Activated naive CD8-positive, alpha-beta T cell treated with anti-CD3 and anti-CD28 coated beads for 36 hours (primary cell): ENCODE measurements at regions not wholly inside any gene's neighbourhood (a gene's known extent, or its start where the extent isn't known, plus 50 kb on each side); places are given as distances from the start of the nearest gene placed in this dataset.

Experiments
- DNase-seq: peaks from one replicate; pipeline ENCODE4 v3.0.0; 2021
- H3K27ac Mint-ChIP-seq: one replicate; pipeline ENCODE4 v1.8.0; 2022; ENCODE audit warnings: mild to moderate bottlenecking, moderate library complexity, mixed read lengths
- H3K27me3 Mint-ChIP-seq: one replicate; pipeline ENCODE4 v1.8.0; 2022; ENCODE audit warnings: mild to moderate bottlenecking, mixed read lengths
- H3K36me3 Mint-ChIP-seq: one replicate; pipeline ENCODE4 v1.8.0; 2021; ENCODE audit warnings: mild to moderate bottlenecking, mixed read lengths
- H3K4me1 Mint-ChIP-seq: one replicate; pipeline ENCODE4 v1.8.0; 2021; ENCODE audit warnings: mixed read lengths
- H3K4me3 Mint-ChIP-seq: one replicate; pipeline ENCODE4 v1.8.0; 2022; ENCODE audit warnings: mild to moderate bottlenecking, moderate library complexity, mixed read lengths
- H3K9me3 Mint-ChIP-seq: one replicate; pipeline ENCODE4 v1.8.0; 2022; ENCODE audit warnings: mixed read lengths

DNA sequence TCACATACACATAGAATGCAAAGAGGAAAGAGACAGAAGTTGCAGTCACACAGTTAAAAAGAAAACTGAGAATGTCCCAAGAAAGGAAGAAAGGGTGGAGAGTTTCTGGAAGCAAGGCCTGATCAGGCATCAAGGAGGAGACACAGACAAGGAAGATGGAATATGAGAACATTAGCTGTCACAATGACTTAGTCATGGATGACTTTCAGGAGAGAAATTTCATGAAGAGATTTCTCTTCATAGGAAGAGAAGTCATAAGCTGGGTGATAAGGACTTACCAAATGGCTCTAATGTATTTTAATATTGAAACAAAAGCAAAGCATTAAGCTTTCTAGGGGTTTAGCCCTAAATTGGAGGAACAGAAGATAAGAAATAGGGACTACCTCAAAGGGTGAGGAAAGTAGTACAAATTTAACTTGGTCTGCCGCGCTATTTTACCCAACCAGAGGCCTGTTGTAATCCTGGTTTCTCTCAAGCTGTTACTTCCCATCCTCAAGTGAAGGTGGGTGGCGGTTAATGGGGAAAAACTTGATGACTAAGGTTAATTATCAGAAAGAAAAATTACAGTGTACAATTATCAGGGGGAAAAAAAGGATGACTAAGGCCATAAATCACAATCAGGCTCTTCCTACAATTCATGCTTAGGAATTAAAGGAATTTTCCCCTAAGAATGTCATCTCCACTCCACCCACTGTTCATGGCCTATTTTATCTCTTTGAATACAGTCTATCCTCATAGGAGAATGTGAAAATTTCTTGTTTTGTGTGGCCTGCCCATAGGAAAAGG lies 93.9 kb upstream of the ADGRL2 start:
- Mint-ChIP-seq H3K4me3 (no peak overlapping the region), H3K27me3 (no peaks in the 10 kb centered on the region), H3K4me1 (no peaks in the 10 kb centered on the region), H3K9me3 (peaks cover 1% of the 10 kb centered on the region), H3K36me3 (no peaks in the 10 kb centered on the region), H3K27ac (no peak overlapping the region)
- DNase-seq = no peak

DNA sequence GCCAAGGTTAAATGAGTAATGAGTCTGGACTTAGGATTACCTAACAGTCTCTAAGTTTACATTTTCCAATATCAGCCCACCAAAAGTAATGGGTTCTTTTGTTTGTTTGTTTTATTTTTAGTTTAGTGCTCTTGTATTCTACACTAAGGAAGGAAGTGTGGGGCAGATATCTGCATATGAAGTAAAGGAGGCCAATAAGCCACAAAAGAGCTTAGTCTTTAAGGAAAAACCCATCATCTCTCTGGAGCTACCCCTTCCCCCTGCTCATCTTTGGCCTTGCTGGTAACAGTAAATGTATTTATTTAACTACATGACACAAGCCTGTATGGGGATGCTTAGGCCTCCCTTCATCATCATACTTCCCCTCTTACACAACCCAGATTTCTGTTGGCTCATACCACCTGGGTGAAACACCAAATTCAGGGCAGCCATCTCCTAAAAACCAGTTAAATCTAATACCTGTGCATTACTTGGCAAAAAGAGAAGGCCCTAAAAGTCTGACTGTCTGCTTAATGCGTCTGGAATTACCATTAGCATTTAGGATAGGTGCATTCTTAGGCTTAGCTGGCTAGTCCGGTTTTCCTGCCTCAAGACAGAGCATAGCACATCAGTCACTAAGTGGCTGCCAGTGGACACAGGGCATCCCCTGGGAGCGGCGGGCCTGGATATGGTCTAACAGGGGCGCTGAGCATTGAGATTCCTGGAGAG lies 96.8 kb upstream of the ADGRL2 start:
- no peak overlapping the region for H3K27ac Mint-ChIP-seq
- H3K9me3 Mint-ChIP-seq = peaks cover 1% of the 10 kb centered on the region
- H3K27me3 Mint-ChIP-seq = no peaks in the 10 kb centered on the region
- no peak overlapping the region for H3K4me3 Mint-ChIP-seq
- no peaks in the 10 kb centered on the region for H3K4me1 Mint-ChIP-seq
- H3K36me3 Mint-ChIP-seq = no peaks in the 10 kb centered on the region
- DNase-seq = no peak

- Mint-ChIP-seq H3K27ac (no peak overlapping the region), H3K36me3 (no peaks in the 10 kb centered on the region), H3K4me3 (no peak overlapping the region), H3K4me1 (no peaks in the 10 kb centered on the region), H3K27me3 (no peaks in the 10 kb centered on the region), H3K9me3 (peaks cover 1% of the 10 kb centered on the region)
- DNase-seq = no peak
These were observed 97.4 kb upstream of the ADGRL2 start for GRCh38 chr1:81703391-81703755.

GRCh38 chr1:81702903-81703302 lies 97.8 kb upstream of the ADGRL2 start:
- no peak overlapping the region for H3K27ac Mint-ChIP-seq
- H3K27me3 Mint-ChIP-seq = no peaks in the 10 kb centered on the region
- no peak for DNase-seq
- H3K9me3 Mint-ChIP-seq = peaks cover under 1% of the 10 kb centered on the region
- no peaks in the 10 kb centered on the region for H3K36me3 Mint-ChIP-seq
- H3K4me3 Mint-ChIP-seq = no peak overlapping the region
- no peaks in the 10 kb centered on the region for H3K4me1 Mint-ChIP-seq

DNA sequence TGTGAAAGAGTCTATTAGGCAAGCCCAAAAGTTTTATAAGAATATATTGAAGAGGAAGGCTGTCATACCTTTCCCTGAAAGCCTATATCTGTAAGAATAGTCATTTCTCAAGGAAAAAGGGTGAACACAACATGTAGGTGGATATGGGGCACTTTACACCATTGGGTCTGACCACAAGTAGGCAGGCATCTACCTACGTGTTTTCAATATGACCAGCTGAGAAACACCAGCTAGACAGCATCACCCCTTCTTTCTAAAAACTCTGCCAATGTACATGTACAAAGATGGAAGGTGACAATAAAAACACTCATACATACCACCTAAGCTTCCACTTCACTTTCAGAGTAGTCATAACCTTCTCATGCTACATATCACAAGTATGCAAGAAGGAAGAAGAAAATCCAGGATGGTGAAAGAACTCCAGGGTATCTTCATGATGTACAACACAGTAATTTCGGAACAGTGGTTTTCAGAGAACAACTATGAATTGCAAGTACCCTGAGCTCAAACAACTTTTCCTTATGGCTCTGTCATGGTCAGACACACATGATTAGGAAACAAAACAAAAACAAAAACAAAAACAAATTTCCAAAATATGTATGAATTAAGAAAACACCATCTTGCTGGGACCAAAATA lies 98.5 kb upstream of the ADGRL2 start:
- Mint-ChIP-seq H3K4me3 (no peak overlapping the region), H3K36me3 (no peaks in the 10 kb centered on the region), H3K9me3 (no peaks in the 10 kb centered on the region), H3K27me3 (no peaks in the 10 kb centered on the region), H3K27ac (no peak overlapping the region), H3K4me1 (no peaks in the 10 kb centered on the region)
- DNase-seq = no peak

- Mint-ChIP-seq H3K36me3 (no peaks in the 10 kb centered on the region), H3K9me3 (no peaks in the 10 kb centered on the region), H3K27me3 (no peaks in the 10 kb centered on the region), H3K4me1 (no peaks in the 10 kb centered on the region), H3K27ac (no peak overlapping the region), H3K4me3 (no peak overlapping the region)
- no peak for DNase-seq
These were observed 99.8 kb upstream of the ADGRL2 start for GRCh38 chr1:81700728-81701470.

DNA sequence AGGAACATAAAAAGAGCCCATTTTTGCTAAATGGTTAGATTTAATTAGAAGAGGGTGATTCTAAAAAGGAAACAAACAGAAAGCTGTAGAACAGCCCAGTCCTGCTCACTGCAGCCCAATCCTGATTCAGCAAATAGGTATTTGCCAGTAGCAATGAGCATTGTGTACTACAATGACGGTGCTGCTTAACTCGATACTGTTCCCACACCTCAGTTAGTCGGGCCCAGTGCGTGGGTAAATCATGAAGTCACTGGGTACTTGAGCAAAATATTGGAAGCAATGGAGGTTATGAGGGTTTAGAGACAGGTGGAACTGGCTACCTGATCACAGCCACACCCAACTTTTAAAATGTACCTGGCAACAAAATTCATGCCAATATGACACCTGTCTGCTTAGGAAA lies 101.5 kb upstream of the ADGRL2 start:
- Mint-ChIP-seq H3K4me3 (no peak overlapping the region), H3K36me3 (no peaks in the 10 kb centered on the region), H3K9me3 (no peaks in the 10 kb centered on the region), H3K27me3 (no peaks in the 10 kb centered on the region), H3K27ac (no peak overlapping the region), H3K4me1 (no peaks in the 10 kb centered on the region)
- DNase-seq = no peak

- H3K4me3 Mint-ChIP-seq = no peak overlapping the region
- no peaks in the 10 kb centered on the region for H3K9me3 Mint-ChIP-seq
- no peaks in the 10 kb centered on the region for H3K4me1 Mint-ChIP-seq
- H3K27ac Mint-ChIP-seq = no peak overlapping the region
- no peak for DNase-seq
- H3K27me3 Mint-ChIP-seq = no peaks in the 10 kb centered on the region
- no peaks in the 10 kb centered on the region for H3K36me3 Mint-ChIP-seq
These were observed 105.0 kb upstream of the ADGRL2 start for GRCh38 chr1:81695741-81696140.

DNA sequence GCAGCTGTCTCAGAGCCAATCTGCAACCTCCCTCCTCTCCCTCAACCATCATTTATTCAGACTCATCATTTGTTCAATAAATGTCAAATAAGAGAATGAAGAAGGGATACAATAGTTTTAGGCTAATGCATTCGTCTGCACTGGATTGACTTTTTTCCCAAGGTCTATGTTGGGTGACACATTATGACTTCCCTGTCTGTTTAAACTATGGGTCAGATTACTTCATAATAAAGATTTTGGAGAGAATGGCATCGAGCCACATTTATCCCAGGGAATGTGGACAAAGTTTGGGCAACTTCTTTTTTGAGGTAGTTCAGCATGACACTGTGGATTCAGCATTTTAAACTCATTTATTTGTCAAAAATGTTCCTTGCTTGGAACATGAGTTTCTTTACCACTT lies 107.4 kb upstream of the ADGRL2 start:
- no peak overlapping the region for H3K27ac Mint-ChIP-seq
- H3K36me3 Mint-ChIP-seq = no peaks in the 10 kb centered on the region

DNA sequence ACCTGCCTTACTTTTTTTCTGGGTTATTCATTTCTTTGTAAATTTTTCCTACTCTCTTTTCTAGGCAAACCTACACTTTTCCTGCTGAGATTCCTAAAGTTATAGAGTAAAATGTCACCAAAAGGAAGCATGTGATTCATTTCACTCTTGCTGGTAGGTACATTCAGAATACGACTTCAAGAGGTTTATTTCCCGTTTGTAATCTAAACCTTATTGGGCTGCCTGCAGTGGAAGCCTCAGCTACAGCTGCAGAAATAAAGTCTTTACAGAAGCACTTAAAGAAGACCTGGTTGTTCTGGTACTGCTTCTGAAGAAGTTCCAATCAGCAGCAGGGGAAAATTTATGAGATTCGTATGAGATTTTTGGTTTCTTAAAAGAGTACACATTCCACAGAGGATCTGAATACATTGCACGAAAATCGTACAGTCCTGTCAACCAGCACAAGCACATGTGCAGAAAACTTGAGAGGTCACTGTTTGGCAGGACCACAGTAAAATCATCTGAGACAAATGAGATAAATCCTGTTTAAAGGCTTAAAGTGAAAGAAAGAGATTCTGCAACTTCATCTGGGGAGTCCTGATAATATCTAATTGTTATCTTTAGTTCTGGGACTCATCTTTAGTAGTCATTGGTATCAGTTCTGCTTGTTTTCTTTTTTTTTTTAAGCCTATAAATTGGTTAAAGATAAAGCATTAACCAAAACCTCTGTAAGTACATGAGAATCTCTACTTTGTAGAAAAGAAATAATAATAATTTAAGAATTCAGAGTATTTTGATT lies 109.9 kb upstream of the ADGRL2 start:
- Mint-ChIP-seq H3K4me3 (no peak overlapping the region), H3K27me3 (peaks cover 3% of the 10 kb centered on the region), H3K4me1 (no peaks in the 10 kb centered on the region), H3K36me3 (no peaks in the 10 kb centered on the region), H3K27ac (no peak overlapping the region), H3K9me3 (peaks cover 2% of the 10 kb centered on the region)
- no peak for DNase-seq

More for the DNA sequence above, 107.4 kb upstream of the ADGRL2 start:
- Mint-ChIP-seq H3K9me3 (no peaks in the 10 kb centered on the region), H3K4me3 (no peak overlapping the region), H3K4me1 (no peaks in the 10 kb centered on the region), H3K27me3 (no peaks in the 10 kb centered on the region)
- DNase-seq = no peak

DNA sequence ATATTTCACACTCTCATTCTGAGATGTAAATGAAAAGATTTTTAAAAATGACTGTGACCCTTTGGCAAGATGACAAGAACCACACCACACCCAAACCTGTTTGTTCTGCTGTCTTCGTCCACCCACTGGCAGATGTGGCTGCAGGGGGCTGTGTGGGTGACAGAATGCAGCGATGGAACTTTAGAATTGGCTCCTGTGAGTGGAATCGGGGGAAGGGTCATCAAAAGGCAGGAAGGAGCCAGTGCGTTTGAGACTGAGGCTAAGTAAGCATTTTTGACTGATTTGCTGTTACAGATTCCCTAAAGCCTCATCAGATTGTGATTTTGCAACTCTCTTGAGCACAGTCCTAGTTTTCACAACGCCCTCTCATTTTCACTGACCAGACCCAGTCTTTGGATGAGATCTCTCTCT lies 111.2 kb upstream of the ADGRL2 start:
- Mint-ChIP-seq H3K9me3 (peaks cover 3% of the 10 kb centered on the region), H3K36me3 (no peaks in the 10 kb centered on the region), H3K27ac (no peak overlapping the region), H3K4me1 (no peaks in the 10 kb centered on the region), H3K4me3 (no peak overlapping the region), H3K27me3 (peaks cover 3% of the 10 kb centered on the region)
- no peak for DNase-seq

GRCh38 chr1:81682490-81682889 lies 118.2 kb upstream of the ADGRL2 start:
- Mint-ChIP-seq H3K27me3 (no peaks in the 10 kb centered on the region), H3K9me3 (peaks cover 2% of the 10 kb centered on the region), H3K4me1 (no peaks in the 10 kb centered on the region), H3K4me3 (no peak overlapping the region), H3K27ac (no peak overlapping the region), H3K36me3 (no peaks in the 10 kb centered on the region)
- DNase-seq = no peak

- Mint-ChIP-seq H3K4me1 (no peaks in the 10 kb centered on the region), H3K9me3 (peaks cover 2% of the 10 kb centered on the region), H3K27me3 (no peaks in the 10 kb centered on the region), H3K4me3 (no peak overlapping the region), H3K36me3 (no peaks in the 10 kb centered on the region), H3K27ac (no peak overlapping the region)
- DNase-seq = no peak
These were observed 119.0 kb upstream of the ADGRL2 start for GRCh38 chr1:81681601-81682266.

GRCh38 chr1:81681114-81681513 lies 119.6 kb upstream of the ADGRL2 start:
- no peak overlapping the region for H3K4me3 Mint-ChIP-seq
- no peaks in the 10 kb centered on the region for H3K4me1 Mint-ChIP-seq
- DNase-seq = no peak
- H3K27ac Mint-ChIP-seq = no peak overlapping the region
- peaks cover 2% of the 10 kb centered on the region for H3K9me3 Mint-ChIP-seq
- H3K36me3 Mint-ChIP-seq = no peaks in the 10 kb centered on the region
- H3K27me3 Mint-ChIP-seq = no peaks in the 10 kb centered on the region
